PFSK-1 (cell line): ENCODE measurements at regions not wholly inside any gene's neighbourhood (a gene's known extent, or its start where the extent isn't known, plus 50 kb on each side); places are given as distances from the start of the nearest gene placed in this dataset.

Experiments
- FOXP2 ChIP-seq: optimal IDR thresholded peaks from 2 replicates; pipeline ENCODE3; 2011; ENCODE audit warnings: borderline replicate concordance, control low read depth, inconsistent platforms; ENCODE audit not compliant: insufficient read depth; ENCODE audit errors: extremely low read length, extremely low read depth
- POLR2AphosphoS5 ChIP-seq: IDR thresholded peaks from 2 replicates; pipeline ENCODE4 v1.6.1; 2012; ENCODE audit warnings: low read depth, mild to moderate bottlenecking, control low read depth, low read length, moderate library complexity
- REST ChIP-seq, 2 experiments: IDR thresholded peaks; 2 replicates each; pipeline versions ENCODE4 v1.6.1 to v1.8.0; 2011 to 2012; ENCODE audit warnings: low read depth in 2 of 2, low read length in 2 of 2, control low read depth in 1 of 2, inconsistent platforms in 1 of 2, mild to moderate bottlenecking in 1 of 2, moderate library complexity in 1 of 2; ENCODE audit not compliant: insufficient read depth in 1 of 2
- SIN3A ChIP-seq: IDR thresholded peaks from 2 replicates; pipeline ENCODE4 v1.6.1; 2012; ENCODE audit warnings: mild to moderate bottlenecking, low read length, moderate library complexity, borderline replicate concordance; ENCODE audit not compliant: insufficient read depth
- TAF1 ChIP-seq: IDR thresholded peaks from 2 replicates; pipeline ENCODE4 v1.6.1; 2012; ENCODE audit warnings: low read length, control low read depth, borderline replicate concordance; ENCODE audit not compliant: insufficient read depth

- no peak for TF ChIP-seq POLR2AphosphoS5
- no peak for TF ChIP-seq REST (IDR thresholded peaks at IDR 0.05; ENCODE audit: insufficient read depth in 1 of 2, low read depth in 2 of 2, low read length in 2 of 2)
- TF ChIP-seq TAF1, result no peak
- TF ChIP-seq FOXP2, result no peak
- no peak for TF ChIP-seq SIN3A
Observed at GRCh38 chr10:9895453-9895852, 1122.2 kb upstream of the CELF2 start.

DNA sequence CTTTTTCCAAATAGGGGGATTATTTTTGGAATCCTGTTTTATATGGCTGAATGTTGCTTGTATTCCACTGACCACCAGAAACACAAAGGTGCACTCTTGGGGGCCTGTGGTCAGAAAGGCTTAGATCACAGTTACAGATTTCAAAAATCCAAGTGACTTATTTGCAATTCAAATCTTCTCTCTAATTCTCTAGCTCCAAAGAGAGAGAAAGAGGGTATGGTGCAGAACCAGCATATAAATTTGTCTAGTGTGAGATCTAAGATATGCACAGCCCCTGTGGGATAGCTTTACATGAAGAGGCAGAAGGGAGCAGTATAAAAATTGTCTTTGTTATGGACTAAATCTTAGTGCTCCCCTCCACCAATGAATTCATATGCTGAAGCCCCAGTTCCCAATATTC, 1121.7 kb upstream of the CELF2 start:
- no peak for TF ChIP-seq REST (IDR thresholded peaks at IDR 0.05; ENCODE audit: insufficient read depth in 1 of 2, low read depth in 2 of 2, low read length in 2 of 2)

- TF ChIP-seq FOXP2 (no peak), POLR2AphosphoS5 (no peak), SIN3A (no peak), REST (IDR thresholded peaks at IDR 0.05; ENCODE audit: insufficient read depth in 1 of 2, low read depth in 2 of 2, low read length in 2 of 2) (no peak), TAF1 (no peak)
Observed at GRCh38 chr10:9898633-9899395, 1118.9 kb upstream of the CELF2 start.

GRCh38 chr10:9900751-9901150, 1116.9 kb upstream of the CELF2 start:
- TF ChIP-seq TAF1, result no peak
- TF ChIP-seq POLR2AphosphoS5, result no peak
- no peak for TF ChIP-seq SIN3A
- no peak for TF ChIP-seq REST (IDR thresholded peaks at IDR 0.05; ENCODE audit: insufficient read depth in 1 of 2, low read depth in 2 of 2, low read length in 2 of 2)
- no peak for TF ChIP-seq FOXP2

DNA sequence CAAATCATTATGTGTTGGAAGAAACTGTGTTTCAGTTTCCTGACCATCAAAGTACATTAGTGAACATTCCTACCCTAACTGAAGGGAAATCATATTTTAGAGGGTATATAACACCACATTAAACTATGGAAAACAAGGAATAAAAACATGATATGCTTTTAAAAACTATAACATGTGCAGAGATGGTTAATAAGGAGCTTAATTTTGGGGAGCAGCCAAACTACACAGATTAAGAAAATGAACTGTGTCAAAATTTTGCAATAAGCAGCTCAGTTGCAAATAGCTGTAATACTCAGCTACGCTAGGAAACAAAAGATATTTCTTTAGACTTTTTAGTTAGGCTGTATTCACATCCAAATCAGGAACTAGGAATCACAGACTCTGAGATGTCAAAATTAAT, 1115.7 kb upstream of the CELF2 start:
- TF ChIP-seq TAF1, result no peak
- TF ChIP-seq POLR2AphosphoS5, result no peak
- no peak for TF ChIP-seq FOXP2
